ENCODE measurements at regions not wholly inside any gene's neighbourhood (a gene's known extent, or its start where the extent isn't known, plus 50 kb on each side); places are given as distances from the start of the nearest gene placed in this dataset.

DNA sequence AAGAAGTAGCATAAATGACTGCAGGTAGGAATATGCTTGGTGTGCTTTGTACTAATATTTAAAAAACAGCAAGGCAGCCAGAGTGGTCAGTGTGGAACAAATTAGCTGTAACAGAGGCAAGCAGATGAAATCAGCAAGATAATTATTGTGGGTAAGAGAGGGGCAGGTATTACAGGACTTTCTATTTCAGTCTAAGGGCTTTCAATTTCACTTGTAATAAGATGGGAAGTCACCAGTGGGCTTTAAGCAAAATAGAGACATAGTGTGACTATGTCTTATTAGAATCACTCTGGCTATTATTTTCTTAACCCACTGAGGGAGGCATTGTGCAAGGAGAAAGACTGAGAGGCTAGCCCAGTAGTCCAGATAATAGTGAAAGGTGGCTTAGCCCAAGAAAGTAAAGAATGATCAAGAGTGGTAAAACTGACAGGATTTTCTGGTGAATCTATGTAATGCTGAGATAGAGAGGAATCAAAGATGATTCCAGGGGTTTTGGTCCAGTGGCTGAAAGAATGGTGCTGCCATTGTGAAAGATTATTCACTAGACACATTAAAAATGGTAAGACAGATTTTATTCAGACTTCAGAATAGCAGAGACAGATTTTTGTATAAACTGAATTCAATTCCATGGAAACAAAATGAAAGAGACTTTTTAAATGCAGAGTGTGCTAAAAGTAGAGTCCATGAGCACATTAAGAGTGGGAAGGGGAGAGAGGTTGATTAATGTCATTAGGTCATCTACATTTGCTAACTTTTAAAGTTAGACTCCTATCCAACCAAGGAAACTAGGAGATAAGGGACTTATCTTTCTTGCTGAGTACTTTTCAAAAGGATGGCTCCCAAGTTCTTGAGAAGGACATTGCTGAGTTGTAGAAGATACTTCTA, 1136.0 kb downstream of the HACE1 start:
- TF ChIP-seq, protein P1, sequence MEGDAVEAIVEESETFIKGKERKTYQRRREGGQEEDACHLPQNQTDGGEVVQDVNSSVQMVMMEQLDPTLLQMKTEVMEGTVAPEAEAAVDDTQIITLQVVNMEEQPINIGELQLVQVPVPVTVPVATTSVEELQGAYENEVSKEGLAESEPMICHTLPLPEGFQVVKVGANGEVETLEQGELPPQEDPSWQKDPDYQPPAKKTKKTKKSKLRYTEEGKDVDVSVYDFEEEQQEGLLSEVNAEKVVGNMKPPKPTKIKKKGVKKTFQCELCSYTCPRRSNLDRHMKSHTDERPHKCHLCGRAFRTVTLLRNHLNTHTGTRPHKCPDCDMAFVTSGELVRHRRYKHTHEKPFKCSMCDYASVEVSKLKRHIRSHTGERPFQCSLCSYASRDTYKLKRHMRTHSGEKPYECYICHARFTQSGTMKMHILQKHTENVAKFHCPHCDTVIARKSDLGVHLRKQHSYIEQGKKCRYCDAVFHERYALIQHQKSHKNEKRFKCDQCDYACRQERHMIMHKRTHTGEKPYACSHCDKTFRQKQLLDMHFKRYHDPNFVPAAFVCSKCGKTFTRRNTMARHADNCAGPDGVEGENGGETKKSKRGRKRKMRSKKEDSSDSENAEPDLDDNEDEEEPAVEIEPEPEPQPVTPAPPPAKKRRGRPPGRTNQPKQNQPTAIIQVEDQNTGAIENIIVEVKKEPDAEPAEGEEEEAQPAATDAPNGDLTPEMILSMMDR (IDR thresholded peaks at IDR 0.05) = no peak
- TF ChIP-seq JUND (IDR thresholded peaks at IDR 0.05) (no peak), EP300 (IDR thresholded peaks at IDR 0.05; ENCODE audit: borderline replicate concordance in 1 of 2, low read depth in 1 of 2, low read length in 1 of 2) (no peak), NRF1 (IDR thresholded peaks at IDR 0.05; ENCODE audit: low read depth, low read length) (no peak)
- TF ChIP-seq, protein P2, sequence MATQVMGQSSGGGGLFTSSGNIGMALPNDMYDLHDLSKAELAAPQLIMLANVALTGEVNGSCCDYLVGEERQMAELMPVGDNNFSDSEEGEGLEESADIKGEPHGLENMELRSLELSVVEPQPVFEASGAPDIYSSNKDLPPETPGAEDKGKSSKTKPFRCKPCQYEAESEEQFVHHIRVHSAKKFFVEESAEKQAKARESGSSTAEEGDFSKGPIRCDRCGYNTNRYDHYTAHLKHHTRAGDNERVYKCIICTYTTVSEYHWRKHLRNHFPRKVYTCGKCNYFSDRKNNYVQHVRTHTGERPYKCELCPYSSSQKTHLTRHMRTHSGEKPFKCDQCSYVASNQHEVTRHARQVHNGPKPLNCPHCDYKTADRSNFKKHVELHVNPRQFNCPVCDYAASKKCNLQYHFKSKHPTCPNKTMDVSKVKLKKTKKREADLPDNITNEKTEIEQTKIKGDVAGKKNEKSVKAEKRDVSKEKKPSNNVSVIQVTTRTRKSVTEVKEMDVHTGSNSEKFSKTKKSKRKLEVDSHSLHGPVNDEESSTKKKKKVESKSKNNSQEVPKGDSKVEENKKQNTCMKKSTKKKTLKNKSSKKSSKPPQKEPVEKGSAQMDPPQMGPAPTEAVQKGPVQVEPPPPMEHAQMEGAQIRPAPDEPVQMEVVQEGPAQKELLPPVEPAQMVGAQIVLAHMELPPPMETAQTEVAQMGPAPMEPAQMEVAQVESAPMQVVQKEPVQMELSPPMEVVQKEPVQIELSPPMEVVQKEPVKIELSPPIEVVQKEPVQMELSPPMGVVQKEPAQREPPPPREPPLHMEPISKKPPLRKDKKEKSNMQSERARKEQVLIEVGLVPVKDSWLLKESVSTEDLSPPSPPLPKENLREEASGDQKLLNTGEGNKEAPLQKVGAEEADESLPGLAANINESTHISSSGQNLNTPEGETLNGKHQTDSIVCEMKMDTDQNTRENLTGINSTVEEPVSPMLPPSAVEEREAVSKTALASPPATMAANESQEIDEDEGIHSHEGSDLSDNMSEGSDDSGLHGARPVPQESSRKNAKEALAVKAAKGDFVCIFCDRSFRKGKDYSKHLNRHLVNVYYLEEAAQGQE (IDR thresholded peaks at IDR 0.05; ENCODE audit: low read depth, low read length) = no peak
